Trophoblast cell (in vitro differentiated cells and primary cell): ENCODE measurements at regions not wholly inside any gene's neighbourhood (a gene's known extent, or its start where the extent isn't known, plus 50 kb on each side); places are given as distances from the start of the nearest gene placed in this dataset.

Experiments used
- DNase-seq, 2 donors: peaks; one replicate each; pipeline ENCODE4 v3.0.0-alpha.2; 2016
- H2AFZ ChIP-seq: 2 replicates; pipeline ENCODE4 v1.6.1; 2013; ENCODE audit warnings: low read length, moderate library complexity, mild to moderate bottlenecking; ENCODE audit not compliant: insufficient read depth, poor library complexity
- H2AK5ac ChIP-seq: 2 replicates; pipeline ENCODE4 v1.6.1; 2013; ENCODE audit warnings: mild to moderate bottlenecking, low read length
- H2BK120ac ChIP-seq: 2 replicates; pipeline ENCODE4 v1.6.1; 2013; ENCODE audit warnings: low read length, mild to moderate bottlenecking, moderate library complexity; ENCODE audit not compliant: insufficient read depth, poor library complexity
- H2BK12ac ChIP-seq: 2 replicates; pipeline ENCODE4 v1.6.1; 2013; ENCODE audit warnings: mild to moderate bottlenecking, low read length, moderate library complexity
- H2BK5ac ChIP-seq: 2 replicates; pipeline ENCODE4 v1.6.1; 2013; ENCODE audit warnings: low read length, low read depth, moderate library complexity, mild to moderate bottlenecking; ENCODE audit not compliant: poor library complexity
- H3K14ac ChIP-seq: 2 replicates; pipeline ENCODE4 v1.6.1; 2013; ENCODE audit warnings: mild to moderate bottlenecking, low read length
- H3K18ac ChIP-seq: 2 replicates; pipeline ENCODE4 v1.6.1; 2013; ENCODE audit warnings: mild to moderate bottlenecking, low read length
- H3K23ac ChIP-seq: 2 replicates; pipeline ENCODE4 v1.6.1; 2013; ENCODE audit warnings: low read length
- H3K27ac ChIP-seq: 2 replicates; pipeline ENCODE4 v1.5.1; 2013; ENCODE audit warnings: low read depth, mild to moderate bottlenecking, inconsistent platforms, low read length, moderate library complexity
- H3K27me3 ChIP-seq: 2 replicates; pipeline ENCODE4 v1.6.1; 2013; ENCODE audit warnings: inconsistent platforms, mild to moderate bottlenecking, low read length, moderate library complexity; ENCODE audit not compliant: insufficient read depth
- H3K36me3 ChIP-seq, 2 experiments: 1 replicate in 1 of 2; 2 replicates in 1 of 2; pipeline ENCODE4 v1.6.1; 2013; ENCODE audit warnings: low read length in 2 of 2, mild to moderate bottlenecking in 2 of 2, moderate library complexity in 1 of 2; ENCODE audit not compliant: insufficient read depth in 2 of 2, control insufficient read depth in 1 of 2
- H3K4ac ChIP-seq: 2 replicates; pipeline ENCODE4 v1.6.1; 2013; ENCODE audit warnings: low read depth, mild to moderate bottlenecking, low read length, moderate library complexity
- H3K4me1 ChIP-seq, 2 experiments: 1 replicate in 1 of 2; 2 replicates in 1 of 2; pipeline ENCODE4 v1.6.1; 2013; ENCODE audit warnings: low read length in 2 of 2, mild to moderate bottlenecking in 2 of 2, moderate library complexity in 1 of 2; ENCODE audit not compliant: insufficient read depth in 2 of 2, control insufficient read depth in 1 of 2
- H3K4me2 ChIP-seq: 2 replicates; pipeline ENCODE4 v1.6.1; 2013; ENCODE audit warnings: inconsistent platforms, mild to moderate bottlenecking, low read length, moderate library complexity
- H3K4me3 ChIP-seq: 2 replicates; pipeline ENCODE4 v1.5.1; 2013; ENCODE audit warnings: mild to moderate bottlenecking, low read depth, low read length, inconsistent platforms
- H3K79me1 ChIP-seq: one replicate; pipeline ENCODE4 v1.6.1; 2013; ENCODE audit warnings: low read length
- H3K79me2 ChIP-seq: 2 replicates; pipeline ENCODE4 v1.6.1; 2013; ENCODE audit warnings: low read length, mild to moderate bottlenecking; ENCODE audit not compliant: control insufficient read depth, insufficient read depth, poor library complexity
- H3K9ac ChIP-seq: 2 replicates; pipeline ENCODE4 v1.6.1; 2013; ENCODE audit warnings: mild to moderate bottlenecking, low read length
- H3K9me3 ChIP-seq: 2 replicates; pipeline ENCODE4 v1.6.1; 2013; ENCODE audit warnings: low read depth, mild to moderate bottlenecking, control low read depth, inconsistent platforms, low read length; ENCODE audit not compliant: insufficient read depth
- H4K12ac ChIP-seq: 2 replicates; pipeline ENCODE4 v1.6.1; 2013; ENCODE audit warnings: low read depth, mild to moderate bottlenecking, low read length, moderate library complexity
- H4K8ac ChIP-seq: 2 replicates; pipeline ENCODE4 v1.6.1; 2013; ENCODE audit warnings: low read depth, mild to moderate bottlenecking, low read length, moderate library complexity
- H4K91ac ChIP-seq: one replicate; pipeline ENCODE4 v1.6.1; 2013; ENCODE audit warnings: low read depth, mild to moderate bottlenecking, low read length, moderate library complexity
- WGBS: extraction: QIAGEN DNeasy Blood & Tissue Kit; methylation state at CpG from one replicate; pipeline ENCODE4 v1.1.7; 2013; ENCODE audit warnings: missing lambda C conversion rate; ENCODE audit not compliant: insufficient read length, insufficient coverage; ENCODE audit errors: extremely low coverage; 5-methylcytosine and 5-hydroxymethylcytosine counted together

GRCh38 chr6:100311707-100312251, 152.9 kb downstream of the SIM1 start:
- Histone ChIP-seq H2AFZ (no peak overlapping the region), H3K23ac (no peak overlapping the region), H3K14ac (no peak overlapping the region), H3K79me2 (no peaks in the 10 kb centered on the region), H3K18ac (no peak overlapping the region), H2AK5ac (no peak overlapping the region), H3K27me3 (no peaks in the 10 kb centered on the region), H3K27ac (no peak overlapping the region), H3K9me3 (no peaks in the 10 kb centered on the region), H4K8ac (no peak overlapping the region), H3K36me3 (no peaks in the 10 kb centered on the region), H2BK5ac (no peak overlapping the region), H3K4me1 (no peaks in the 10 kb centered on the region), H3K9ac (no peak overlapping the region), H2BK12ac (no peak overlapping the region), H4K91ac (no peak overlapping the region), H3K4me2 (no peak overlapping the region), H4K12ac (no peak overlapping the region), H3K79me1 (no peaks in the 10 kb centered on the region), H3K4me3 (no peak overlapping the region), H2BK120ac (no peak overlapping the region), H3K4ac (no peak overlapping the region)
- WGBS, result no CpG with 5 or more reads among the region's 5 CpGs
- no peak for DNase-seq

GRCh38 chr6:100309174-100309573, 155.5 kb downstream of the SIM1 start:
- H3K27me3 ChIP-seq, result no peaks in the 10 kb centered on the region
- no peak overlapping the region for H3K4me2 ChIP-seq
- no peaks in the 10 kb centered on the region for H3K36me3 ChIP-seq
- H3K79me2 ChIP-seq, result no peaks in the 10 kb centered on the region
- no peaks in the 10 kb centered on the region for H3K79me1 ChIP-seq
- no peak overlapping the region for H2BK120ac ChIP-seq
- H2AK5ac ChIP-seq, result no peak overlapping the region
- H3K18ac ChIP-seq, result no peak overlapping the region
- no peak overlapping the region for H2BK5ac ChIP-seq
- no peak overlapping the region for H3K9ac ChIP-seq
- no peak overlapping the region for H2BK12ac ChIP-seq
- no peak overlapping the region for H3K4me3 ChIP-seq
- H3K9me3 ChIP-seq, result no peaks in the 10 kb centered on the region
- no peak overlapping the region for H3K4ac ChIP-seq
- no peak for DNase-seq
- H3K23ac ChIP-seq, result no peak overlapping the region
- no peak overlapping the region for H4K8ac ChIP-seq
- no peak overlapping the region for H3K27ac ChIP-seq
- no peak overlapping the region for H4K91ac ChIP-seq
- H2AFZ ChIP-seq, result no peak overlapping the region
- H3K4me1 ChIP-seq, result no peaks in the 10 kb centered on the region
- H3K14ac ChIP-seq, result no peak overlapping the region
- H4K12ac ChIP-seq, result no peak overlapping the region
- no CpG with 5 or more reads among the region's 3 CpGs for WGBS

GRCh38 chr6:100307561-100307960, 157.2 kb downstream of the SIM1 start:
- Histone ChIP-seq H4K12ac (no peak overlapping the region), H3K14ac (no peak overlapping the region), H3K9me3 (no peaks in the 10 kb centered on the region), H3K23ac (no peak overlapping the region), H2BK5ac (no peak overlapping the region), H2BK12ac (no peak overlapping the region), H2AK5ac (no peak overlapping the region), H3K79me1 (no peaks in the 10 kb centered on the region), H2BK120ac (no peak overlapping the region), H4K91ac (no peak overlapping the region), H2AFZ (no peak overlapping the region), H3K4me3 (no peak overlapping the region), H3K36me3 (no peaks in the 10 kb centered on the region), H4K8ac (no peak overlapping the region), H3K18ac (no peak overlapping the region), H3K27me3 (no peaks in the 10 kb centered on the region), H3K27ac (no peak overlapping the region), H3K9ac (no peak overlapping the region), H3K4ac (no peak overlapping the region), H3K4me2 (no peak overlapping the region), H3K4me1 (no peaks in the 10 kb centered on the region), H3K79me2 (no peaks in the 10 kb centered on the region)
- WGBS, result no CpG with 5 or more reads among the region's 1 CpG
- DNase-seq, result no peak

- peaks cover 0 to 1% of the 10 kb centered on the region in 2 experiments for H3K4me1 ChIP-seq
- H2AK5ac ChIP-seq, result no peak overlapping the region
- no peak overlapping the region for H2BK12ac ChIP-seq
- no peak overlapping the region for H3K23ac ChIP-seq
- no peaks in the 10 kb centered on the region for H3K79me1 ChIP-seq
- no peak overlapping the region for H2AFZ ChIP-seq
- no peaks in the 10 kb centered on the region for H3K79me2 ChIP-seq
- H4K91ac ChIP-seq, result no peak overlapping the region
- no peak overlapping the region for H3K14ac ChIP-seq
- WGBS, result no CpG with 5 or more reads among the region's 2 CpGs
- H3K36me3 ChIP-seq, result no peaks in the 10 kb centered on the region
- H3K18ac ChIP-seq, result no peak overlapping the region
- no peak overlapping the region for H3K4me3 ChIP-seq
- no peak overlapping the region for H3K9ac ChIP-seq
- no peak overlapping the region for H3K4me2 ChIP-seq
- H4K12ac ChIP-seq, result no peak overlapping the region
- H3K9me3 ChIP-seq, result no peaks in the 10 kb centered on the region
- no peaks in the 10 kb centered on the region for H3K27me3 ChIP-seq
- no peak overlapping the region for H3K27ac ChIP-seq
- no peak for DNase-seq
- H4K8ac ChIP-seq, result no peak overlapping the region
- no peak overlapping the region for H3K4ac ChIP-seq
- no peak overlapping the region for H2BK5ac ChIP-seq
- no peak overlapping the region for H2BK120ac ChIP-seq
These were observed 159.4 kb downstream of the SIM1 start for GRCh38 chr6:100305209-100305869.
